H1 (cell line): ENCODE measurements at regions not wholly inside any gene's neighbourhood (a gene's known extent, or its start where the extent isn't known, plus 50 kb on each side); places are given as distances from the start of the nearest gene placed in this dataset.

Experiments used
- CTCF ChIA-PET: fragments of 300-600 bp; sonication (Branson Sonifier 250); formaldehyde crosslinking; loops from one replicate; lab custom pipeline; 2021; ENCODE audit not compliant: partially characterized antibody; lab: Charles Lee
- POLR2A ChIA-PET: fragments of 300-600 bp; sonication (Branson Sonifier 250); formaldehyde crosslinking; loops from one replicate; lab custom pipeline; 2021; ENCODE audit warnings: inconsistent platforms; ENCODE audit not compliant: partially characterized antibody; lab: Charles Lee
- DNase-seq, 2 experiments: peaks; one replicate each; pipeline versions ENCODE4 v3.0.0 to v3.0.0-alpha.2; 2010 to 2022; ENCODE audit warnings: low spot score in 2 of 2, low read depth in 1 of 2, mixed read lengths in 1 of 2
- FAIRE-seq: peaks from 2 replicates; lab custom pipeline; 2011; peaks lifted over from hg19 to GRCh38; lab: Jason Lieb, UNC
- H2AFZ ChIP-seq: 2 replicates; pipeline ENCODE4 v1.8.1; 2012; ENCODE audit warnings: low read length, inconsistent platforms
- H2AK5ac ChIP-seq: 2 replicates; pipeline ENCODE4 v1.6.1; 2013; ENCODE audit warnings: low read depth, low read length
- H2BK120ac ChIP-seq: replicated peaks from 2 replicates; pipeline ENCODE3; 2013; ENCODE audit warnings: low read depth, low read length, inconsistent platforms
- H2BK12ac ChIP-seq: 2 replicates; pipeline ENCODE4 v1.6.1; 2013; ENCODE audit warnings: low read depth, low read length
- H2BK15ac ChIP-seq: 2 replicates; pipeline ENCODE4 v1.6.1; 2013; ENCODE audit warnings: low read length
- H2BK20ac ChIP-seq: 2 replicates; pipeline ENCODE4 v1.6.1; 2013; ENCODE audit warnings: low read length
- H2BK5ac ChIP-seq: 2 replicates; pipeline ENCODE4 v1.6.1; 2013; ENCODE audit warnings: low read depth, low read length
- H3K14ac ChIP-seq: 2 replicates; pipeline ENCODE4 v1.6.1; 2013; ENCODE audit warnings: inconsistent platforms; ENCODE audit not compliant: insufficient read length
- H3K18ac ChIP-seq: 2 replicates; pipeline ENCODE4 v1.6.1; 2013; ENCODE audit warnings: low read length; ENCODE audit errors: extremely low read depth
- H3K23ac ChIP-seq: 2 replicates; pipeline ENCODE4 v1.6.1; 2013; ENCODE audit warnings: inconsistent platforms; ENCODE audit not compliant: insufficient read length
- H3K23me2 ChIP-seq: 2 replicates; pipeline ENCODE4 v1.6.1; 2013; ENCODE audit warnings: low read depth, low read length
- H3K27ac ChIP-seq: 2 replicates; pipeline ENCODE4 v1.6.1; 2011; ENCODE audit warnings: low read depth, low read length, inconsistent platforms
- H3K27me3 ChIP-seq, 4 experiments: replicated peaks in 1 of 4; 1 replicate in 1 of 4; 2 replicates in 3 of 4; pipeline versions ENCODE4 v1.6.1 to v1.8.1; 2011 to 2013; ENCODE audit warnings: low read length in 3 of 4, mild to moderate bottlenecking in 3 of 4, inconsistent platforms in 2 of 4, mixed read lengths in 2 of 4, moderate library complexity in 1 of 4; ENCODE audit not compliant: control insufficient read depth in 3 of 4, insufficient read depth in 3 of 4; ENCODE audit errors: extremely low read depth in 1 of 4
- H3K36me3 ChIP-seq, 4 experiments: 2 replicates each; pipeline versions ENCODE4 v1.6.1 to v1.8.1; 2011 to 2013; ENCODE audit warnings: mild to moderate bottlenecking in 4 of 4, low read length in 3 of 4, moderate library complexity in 2 of 4, control low read depth in 1 of 4, inconsistent platforms in 1 of 4; ENCODE audit not compliant: insufficient read depth in 4 of 4, control insufficient read depth in 2 of 4
- H3K4ac ChIP-seq: replicated peaks from 2 replicates; pipeline ENCODE3; 2013; ENCODE audit warnings: low read length, low read depth, mixed read lengths, inconsistent platforms; ENCODE audit not compliant: insufficient read length
- H3K4me1 ChIP-seq, 4 experiments: replicated peaks in 1 of 4; 1 replicate in 1 of 4; 2 replicates in 3 of 4; pipeline versions ENCODE4 v1.6.1 to v1.8.1; 2011 to 2013; ENCODE audit warnings: low read length in 3 of 4, inconsistent platforms in 2 of 4, mixed read lengths in 1 of 4; ENCODE audit not compliant: insufficient read depth in 4 of 4, control insufficient read depth in 3 of 4
- H3K4me2 ChIP-seq, 2 experiments: 2 replicates each; pipeline versions ENCODE4 v1.6.1 to v1.8.1; 2011 to 2013; ENCODE audit warnings: low read depth in 2 of 2, low read length in 2 of 2, control low read depth in 1 of 2, inconsistent platforms in 1 of 2, mild to moderate bottlenecking in 1 of 2; ENCODE audit not compliant: insufficient read depth in 1 of 2
- H3K4me3 ChIP-seq, 4 experiments: fragments of 200-600, 300-600 bp in 1 of 4; sonication (generic), shearing (Covaris generic), sonication (Bioruptor Twin) in 1 of 4; 2 replicates each; pipeline versions ENCODE4 v1.5.1 to v1.8.1; 2011 to 2016; ENCODE audit warnings: low read length in 4 of 4, low read depth in 3 of 4, control low read depth in 2 of 4, inconsistent platforms in 2 of 4, mild to moderate bottlenecking in 2 of 4, mixed read lengths in 1 of 4, moderate library complexity in 1 of 4; ENCODE audit not compliant: insufficient read depth in 2 of 4; ENCODE audit errors: extremely low read depth in 1 of 4
- H3K56ac ChIP-seq: replicated peaks from 2 replicates; pipeline ENCODE3; 2013; ENCODE audit warnings: low read depth, mild to moderate bottlenecking, mixed read lengths, low read length, inconsistent platforms; ENCODE audit not compliant: insufficient read length
- H3K79me1 ChIP-seq: 2 replicates; pipeline ENCODE4 v1.6.1; 2013; ENCODE audit warnings: low read depth, low read length, control low read depth
- H3K79me2 ChIP-seq, 2 experiments: 2 replicates each; pipeline versions ENCODE4 v1.6.1 to v1.8.1; 2012 to 2013; ENCODE audit warnings: low read length in 2 of 2, mild to moderate bottlenecking in 2 of 2, inconsistent platforms in 1 of 2; ENCODE audit not compliant: insufficient read depth in 2 of 2, control insufficient read depth in 1 of 2
- H3K9ac ChIP-seq, 4 experiments: replicated peaks in 1 of 4; 1 replicate in 1 of 4; 2 replicates in 3 of 4; pipeline versions ENCODE4 v1.6.1 to v1.8.1; 2011 to 2013; ENCODE audit warnings: low read depth in 3 of 4, low read length in 3 of 4, control low read depth in 2 of 4, mild to moderate bottlenecking in 2 of 4, moderate library complexity in 2 of 4, inconsistent platforms in 1 of 4; ENCODE audit errors: extremely low read depth in 1 of 4
- H3K9me3 ChIP-seq, 2 experiments: 2 replicates each; pipeline versions ENCODE4 v1.6.1 to v1.8.1; 2012 to 2013; ENCODE audit warnings: mild to moderate bottlenecking in 2 of 2, moderate library complexity in 2 of 2, control low read depth in 1 of 2, inconsistent platforms in 1 of 2, low read depth in 1 of 2, low read length in 1 of 2, mixed read lengths in 1 of 2; ENCODE audit not compliant: insufficient read depth in 2 of 2
- H4K20me1 ChIP-seq, 2 experiments: replicated peaks in 1 of 2; 2 replicates each; pipeline versions ENCODE3 to v1.8.1; 2011 to 2013; ENCODE audit warnings: inconsistent platforms in 2 of 2, low read length in 2 of 2, mild to moderate bottlenecking in 1 of 2; ENCODE audit not compliant: insufficient read depth in 2 of 2, control insufficient read depth in 1 of 2
- H4K5ac ChIP-seq: 2 replicates; pipeline ENCODE4 v1.6.1; 2013; ENCODE audit warnings: low read length, low read depth, mixed read lengths, inconsistent platforms; ENCODE audit not compliant: insufficient read length
- H4K8ac ChIP-seq: 2 replicates; pipeline ENCODE4 v1.8.0; 2013; ENCODE audit warnings: mild to moderate bottlenecking, moderate library complexity, low read length, inconsistent platforms; ENCODE audit not compliant: insufficient read depth; ENCODE audit errors: extremely low read depth
- H4K91ac ChIP-seq: replicated peaks from 2 replicates; pipeline ENCODE3; 2013; ENCODE audit warnings: low read length, mixed read lengths, inconsistent platforms; ENCODE audit not compliant: insufficient read length
- CBX5 ChIP-seq: fragments of 300-800, 300-1000 bp; sonication (generic); IDR thresholded peaks from 2 replicates; pipeline ENCODE4 v1.7.1; 2016; ENCODE audit warnings: antibody characterized with exemption, low read length, low read depth
- NANOG ChIP-seq: IDR thresholded peaks from 2 replicates; pipeline ENCODE4 v1.6.1; 2011; ENCODE audit warnings: low read length, low read depth, mild to moderate bottlenecking, inconsistent platforms; ENCODE audit not compliant: insufficient read depth, poor library complexity, severe bottlenecking
- WGBS, 2 experiments: shearing (Covaris generic) in 1 of 2; methylation state at CpG; one replicate each; pipeline versions ENCODE4 v1.1.6 to v1.1.7; 2013 to 2015; ENCODE audit warnings: low lambda C conversion rate in 2 of 2, mixed read lengths in 2 of 2, inconsistent platforms in 1 of 2, low coverage in 1 of 2, missing lambda C conversion rate in 1 of 2; ENCODE audit not compliant: insufficient replicate concordance in 2 of 2, insufficient coverage in 1 of 2, insufficient read length in 1 of 2; ENCODE audit errors: extremely low coverage in 1 of 2, missing lambda C conversion rate in 1 of 2; 5-methylcytosine and 5-hydroxymethylcytosine counted together

GRCh38 chr12:91422811-91423692 is 240.4 kb upstream of the DCN start:
- Histone ChIP-seq H3K14ac (no peak overlapping the region), H3K23ac (no peak overlapping the region), H4K91ac (no peak overlapping the region), H2BK5ac (no peak overlapping the region), H3K36me3 (no peaks in the 10 kb centered on the region), H2BK120ac (no peak overlapping the region), H3K4me1 (peaks cover 0 to 7% (median 0%) of the 10 kb centered on the region in 4 experiments; a peak in 2 of 7 replicates), H3K4me2 (no peak overlapping the region), H3K9ac (no peak overlapping the region), H4K5ac (no peak overlapping the region), H2AFZ (no peak overlapping the region), H2BK20ac (no peak overlapping the region), H3K79me2 (no peaks in the 10 kb centered on the region), H3K79me1 (no peaks in the 10 kb centered on the region), H3K4me3 (no peak overlapping the region), H3K23me2 (no peaks in the 10 kb centered on the region), H2AK5ac (no peak overlapping the region), H3K27ac (no peak overlapping the region), H3K27me3 (no peaks in the 10 kb centered on the region), H4K8ac (no peak overlapping the region), H3K9me3 (no peaks in the 10 kb centered on the region), H2BK12ac (no peak overlapping the region), H3K56ac (no peak overlapping the region), H2BK15ac (no peak overlapping the region), H3K4ac (no peak overlapping the region), H4K20me1 (no peaks in the 10 kb centered on the region), H3K18ac (no peak overlapping the region)
- FAIRE-seq = no peak
- ChIA-PET POLR2A (no interaction called here), CTCF (interaction anchor here (1.1 kb wide), 2 partner anchors 36 to 157 kb away, joined by 3 read pairs; no protein-coding TSS in a partner anchor)
- WGBS, 2 experiments = 62% methylated on average over 7 of the region's 7 CpGs; no CpG with 5 or more reads in 1 of the 2 experiments
- no peak for DNase-seq
- TF ChIP-seq NANOG (no peak), CBX5 (no peak)
